ENCODE measurements at regions not wholly inside any gene's neighbourhood (a gene's known extent, or its start where the extent isn't known, plus 50 kb on each side); places are given as distances from the start of the nearest gene placed in this dataset.

- H3K4me1 ChIP-seq (ENCODE audit: insufficient read depth, low read length), result no peaks in the 10 kb centered on the region
- no peak for FAIRE-seq
- H3K9me3 ChIP-seq (ENCODE audit: insufficient read depth, low read depth, low read length), result peaks cover 5% of the 10 kb centered on the region
- H3K36me3 Mint-ChIP-seq (ENCODE audit: low read depth, unreplicated experiment), result peaks cover 2% of the 10 kb centered on the region
- no peaks in the 10 kb centered on the region for H4K20me1 ChIP-seq (ENCODE audit: insufficient read depth, low read length)
- H3K4me1 Mint-ChIP-seq (ENCODE audit: low read depth, unreplicated experiment), result peaks cover 4% of the 10 kb centered on the region
- no peaks in the 10 kb centered on the region for H3K36me3 ChIP-seq (ENCODE audit: insufficient read depth, low read length)
- H3K27me3 Mint-ChIP-seq (ENCODE audit: low read depth, unreplicated experiment), result peaks cover 6% of the 10 kb centered on the region
- no peak overlapping the region for H3K4me2 ChIP-seq (ENCODE audit: low read length)
- no peak for DNase-seq (ENCODE audit: low read depth)
- H3K4me3 ChIP-seq (ENCODE audit: insufficient read depth, low read depth, low read length), result no peak overlapping the region
- H3K9ac ChIP-seq (ENCODE audit: low read length), result no peak overlapping the region
- no peak overlapping the region for H3K27ac Mint-ChIP-seq (ENCODE audit: unreplicated experiment)
- no peak overlapping the region for H3K27ac ChIP-seq (ENCODE audit: low read depth, low read length)
- no peaks in the 10 kb centered on the region for H3K27me3 ChIP-seq (ENCODE audit: insufficient read depth, low read length)
- TF ChIP-seq CTCF (IDR thresholded peaks at IDR 0.05; ENCODE audit: insufficient read depth, low read depth, low read length), result no peak
- no peak for TF ChIP-seq EZH2 (IDR thresholded peaks at IDR 0.05; ENCODE audit: insufficient read depth, low read length)
- H2AFZ ChIP-seq (ENCODE audit: low read depth, low read length), result no peak overlapping the region
- no peaks in the 10 kb centered on the region for H3K79me2 ChIP-seq (ENCODE audit: insufficient read depth, low read length)
- H3K4me3 Mint-ChIP-seq (ENCODE audit: unreplicated experiment), result no peak overlapping the region
- H3K9me3 Mint-ChIP-seq (ENCODE audit: unreplicated experiment), result peaks cover 2% of the 10 kb centered on the region
Observed at GRCh38 chr18:37669991-37670534, 104.5 kb upstream of the CELF4 start.

DNA sequence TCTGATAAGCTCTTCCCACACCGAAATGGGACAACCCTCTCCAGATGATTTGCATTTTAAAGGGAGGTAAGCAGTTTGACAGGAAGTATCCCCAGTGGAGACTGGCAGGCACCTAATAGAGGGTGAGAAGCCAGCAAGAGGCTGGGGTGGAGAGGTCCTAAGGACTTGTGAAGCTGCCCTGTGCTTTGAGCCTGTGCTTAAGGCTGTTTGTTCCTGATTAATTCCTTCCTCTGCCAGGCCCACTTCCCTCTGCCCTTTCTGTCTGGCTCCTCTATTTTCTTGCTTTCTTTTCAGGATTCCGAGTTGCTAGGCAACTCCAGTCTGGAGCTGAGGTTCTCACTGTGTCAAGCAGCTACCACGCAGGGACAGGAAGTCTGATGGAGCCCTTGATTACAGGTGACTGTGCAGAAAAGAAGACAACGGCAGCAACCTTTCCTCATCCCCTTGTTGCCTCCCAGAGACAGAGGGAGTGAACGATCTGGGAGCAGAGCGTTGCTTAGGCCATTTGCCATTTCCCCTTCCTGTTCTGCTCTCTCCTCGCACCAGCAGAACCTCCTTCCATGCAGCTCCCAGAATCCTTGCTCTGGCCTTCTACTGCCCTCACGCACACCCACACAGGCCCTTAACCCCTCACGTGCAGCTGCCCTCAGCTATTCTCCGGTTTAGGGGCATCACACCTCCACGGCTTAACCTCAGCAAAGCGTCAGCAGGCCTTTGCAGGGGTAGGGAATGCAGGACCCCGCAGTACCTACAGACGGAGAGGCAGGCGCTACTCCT, 103.6 kb upstream of the CELF4 start:
- Histone ChIP-seq H3K4me1 (ENCODE audit: insufficient read depth, low read length) (no peaks in the 10 kb centered on the region), H3K27me3 (ENCODE audit: insufficient read depth, low read length) (no peaks in the 10 kb centered on the region), H3K9ac (ENCODE audit: low read length) (no peak overlapping the region), H3K36me3 (ENCODE audit: insufficient read depth, low read length) (no peaks in the 10 kb centered on the region), H3K4me2 (ENCODE audit: low read length) (no peak overlapping the region), H3K27ac (ENCODE audit: low read depth, low read length) (no peak overlapping the region), H2AFZ (ENCODE audit: low read depth, low read length) (no peak overlapping the region), H4K20me1 (ENCODE audit: insufficient read depth, low read length) (no peaks in the 10 kb centered on the region), H3K9me3 (ENCODE audit: insufficient read depth, low read depth, low read length) (peaks cover 5% of the 10 kb centered on the region), H3K79me2 (ENCODE audit: insufficient read depth, low read length) (no peaks in the 10 kb centered on the region), H3K4me3 (ENCODE audit: insufficient read depth, low read depth, low read length) (no peak overlapping the region)
- Mint-ChIP-seq H3K9me3 (ENCODE audit: unreplicated experiment) (peaks cover 2% of the 10 kb centered on the region), H3K4me3 (ENCODE audit: unreplicated experiment) (no peak overlapping the region), H3K36me3 (ENCODE audit: low read depth, unreplicated experiment) (peaks cover 2% of the 10 kb centered on the region), H3K27ac (ENCODE audit: unreplicated experiment) (no peak overlapping the region), H3K27me3 (ENCODE audit: low read depth, unreplicated experiment) (peaks cover 6% of the 10 kb centered on the region), H3K4me1 (ENCODE audit: low read depth, unreplicated experiment) (no peaks in the 10 kb centered on the region)
- TF ChIP-seq CTCF (IDR thresholded peaks at IDR 0.05; ENCODE audit: insufficient read depth, low read depth, low read length) (no peak), EZH2 (IDR thresholded peaks at IDR 0.05; ENCODE audit: insufficient read depth, low read length) (no peak)
- DNase-seq (ENCODE audit: low read depth) (no peak), FAIRE-seq (no peak)

GRCh38 chr18:37667836-37668235, 102.2 kb upstream of the CELF4 start:
- TF ChIP-seq EZH2 (IDR thresholded peaks at IDR 0.05; ENCODE audit: insufficient read depth, low read length), result no peak
- no peak for TF ChIP-seq CTCF (IDR thresholded peaks at IDR 0.05; ENCODE audit: insufficient read depth, low read depth, low read length)
- no peak overlapping the region for H3K4me2 ChIP-seq (ENCODE audit: low read length)
- H3K9me3 ChIP-seq (ENCODE audit: insufficient read depth, low read depth, low read length), result peaks cover 5% of the 10 kb centered on the region
- H4K20me1 ChIP-seq (ENCODE audit: insufficient read depth, low read length), result no peaks in the 10 kb centered on the region
- H3K27me3 ChIP-seq (ENCODE audit: insufficient read depth, low read length), result no peaks in the 10 kb centered on the region
- H3K4me3 ChIP-seq (ENCODE audit: insufficient read depth, low read depth, low read length), result no peak overlapping the region
- Mint-ChIP-seq H3K27ac (ENCODE audit: unreplicated experiment) (no peak overlapping the region), H3K4me3 (ENCODE audit: unreplicated experiment) (no peak overlapping the region), H3K36me3 (ENCODE audit: low read depth, unreplicated experiment) (peaks cover 2% of the 10 kb centered on the region), H3K4me1 (ENCODE audit: low read depth, unreplicated experiment) (no peaks in the 10 kb centered on the region), H3K9me3 (ENCODE audit: unreplicated experiment) (peaks cover 2% of the 10 kb centered on the region), H3K27me3 (ENCODE audit: low read depth, unreplicated experiment) (peaks cover 8% of the 10 kb centered on the region)
- FAIRE-seq (no peak), DNase-seq (ENCODE audit: low read depth) (no peak)
- H3K36me3 ChIP-seq (ENCODE audit: insufficient read depth, low read length), result no peaks in the 10 kb centered on the region
- H3K79me2 ChIP-seq (ENCODE audit: insufficient read depth, low read length), result no peaks in the 10 kb centered on the region
- H3K4me1 ChIP-seq (ENCODE audit: insufficient read depth, low read length), result no peaks in the 10 kb centered on the region
- no peak overlapping the region for H3K9ac ChIP-seq (ENCODE audit: low read length)
- H2AFZ ChIP-seq (ENCODE audit: low read depth, low read length), result no peak overlapping the region
- H3K27ac ChIP-seq (ENCODE audit: low read depth, low read length), result no peak overlapping the region
